HFFc6 (cell line): ENCODE measurements at regions not wholly inside any gene's neighbourhood (a gene's known extent, or its start where the extent isn't known, plus 50 kb on each side); places are given as distances from the start of the nearest gene placed in this dataset.

Experiments
- DNase-seq: peaks from one replicate; pipeline ENCODE4 v3.0.0-alpha.2; 2018
- H3K27ac Mint-ChIP-seq: 2 replicates; pipeline ENCODE4 v1.8.0; 2020; ENCODE audit warnings: mild to moderate bottlenecking, mixed read lengths
- H3K27me3 Mint-ChIP-seq: 2 replicates; pipeline ENCODE4 v1.8.0; 2021; ENCODE audit warnings: mild to moderate bottlenecking, moderate library complexity, mixed read lengths; ENCODE audit not compliant: insufficient read depth
- H3K36me3 Mint-ChIP-seq: 2 replicates; pipeline ENCODE4 v1.8.0; 2021; ENCODE audit warnings: low read depth, mixed read lengths
- H3K4me1 Mint-ChIP-seq: 2 replicates; pipeline ENCODE4 v1.8.0; 2020; ENCODE audit warnings: low read depth, mixed read lengths
- H3K4me3 Mint-ChIP-seq: 2 replicates; pipeline ENCODE4 v1.8.0; 2020; ENCODE audit warnings: mild to moderate bottlenecking, moderate library complexity, mixed read lengths
- H3K9me3 Mint-ChIP-seq: 2 replicates; pipeline ENCODE4 v1.8.0; 2020; ENCODE audit warnings: mild to moderate bottlenecking, mixed read lengths
- CTCF ChIP-seq: fragments of 200-600 bp; sonication (generic); IDR thresholded peaks from 2 replicates; pipeline ENCODE4 v1.5.0; 2021; ENCODE audit warnings: antibody characterized with exemption, mild to moderate bottlenecking

DNA sequence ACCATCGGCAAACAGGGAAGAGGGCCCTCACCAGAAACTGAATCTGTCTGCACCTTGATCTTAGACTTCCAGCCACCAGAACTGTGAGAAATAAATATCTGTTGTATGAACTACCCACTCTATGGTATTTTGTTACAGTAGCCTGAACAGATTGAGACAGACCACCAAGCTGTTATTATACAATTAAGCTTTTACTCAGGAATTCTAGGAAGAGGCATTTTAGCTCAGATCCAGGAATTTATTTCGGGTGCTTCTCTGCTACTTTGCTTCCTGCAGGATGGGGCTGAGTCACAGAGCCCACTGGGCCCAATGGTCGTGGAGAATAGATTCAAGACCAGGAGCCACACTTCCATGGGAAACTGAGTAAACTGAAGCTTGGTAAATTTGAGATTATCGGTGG, 145.5 kb upstream of the PFN2 start:
- peaks cover 41% of the 10 kb centered on the region for H3K4me1 Mint-ChIP-seq
- no peak overlapping the region for H3K27ac Mint-ChIP-seq
- H3K9me3 Mint-ChIP-seq: no peaks in the 10 kb centered on the region
- H3K27me3 Mint-ChIP-seq: peaks cover 2% of the 10 kb centered on the region; the same call in 1 of the 2 replicates
- no peak for TF ChIP-seq CTCF
- no peak for DNase-seq
- H3K4me3 Mint-ChIP-seq: no peak overlapping the region
- H3K36me3 Mint-ChIP-seq: no peaks in the 10 kb centered on the region

- no peak for TF ChIP-seq CTCF
- Mint-ChIP-seq H3K27ac (peak overlapping the region; percentile 66), H3K9me3 (no peaks in the 10 kb centered on the region), H3K27me3 (peaks cover 2% of the 10 kb centered on the region; the same call in 1 of the 2 replicates), H3K4me1 (peaks cover 41% of the 10 kb centered on the region), H3K36me3 (no peaks in the 10 kb centered on the region), H3K4me3 (no peak overlapping the region)
- DNase-seq: peak; percentile 25
Observed at GRCh38 chr3:150114873-150115540, 144.3 kb upstream of the PFN2 start.

DNA sequence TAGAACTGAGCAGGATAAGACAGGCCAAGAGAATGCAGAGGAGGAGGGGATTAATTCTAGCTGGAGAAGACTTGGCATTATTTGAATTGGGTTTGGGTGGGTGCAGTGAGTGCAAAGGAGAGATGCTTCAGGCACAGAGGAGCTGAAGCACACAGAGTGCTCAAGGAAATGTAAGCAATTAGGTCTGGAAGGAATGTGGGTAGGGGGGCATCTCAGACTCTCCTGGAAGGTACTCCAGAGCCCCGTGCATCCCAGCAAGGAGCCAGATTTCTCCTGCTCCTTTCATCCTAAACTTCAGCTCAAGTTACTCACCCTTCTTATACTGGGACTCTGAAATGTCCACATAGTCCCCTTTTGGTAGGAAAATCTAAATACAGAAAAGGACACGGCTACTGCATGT, 143.6 kb upstream of the PFN2 start:
- no peaks in the 10 kb centered on the region for H3K9me3 Mint-ChIP-seq
- no peak for DNase-seq
- H3K4me3 Mint-ChIP-seq: no peak overlapping the region
- no peaks in the 10 kb centered on the region for H3K36me3 Mint-ChIP-seq
- peaks cover 2% of the 10 kb centered on the region; the same call in 1 of the 2 replicates for H3K27me3 Mint-ChIP-seq
- peaks cover 41% of the 10 kb centered on the region for H3K4me1 Mint-ChIP-seq
- TF ChIP-seq CTCF: no peak
- no peak overlapping the region for H3K27ac Mint-ChIP-seq

- DNase-seq: no peak
- H3K27me3 Mint-ChIP-seq: no peaks in the 10 kb centered on the region
- no peak for TF ChIP-seq CTCF
- peaks cover 51% of the 10 kb centered on the region for H3K4me1 Mint-ChIP-seq
- no peaks in the 10 kb centered on the region for H3K36me3 Mint-ChIP-seq
- H3K4me3 Mint-ChIP-seq: no peak overlapping the region
- no peaks in the 10 kb centered on the region for H3K9me3 Mint-ChIP-seq
- no peak overlapping the region for H3K27ac Mint-ChIP-seq
Observed at GRCh38 chr3:150110097-150110496, 139.4 kb upstream of the PFN2 start.

- Mint-ChIP-seq H3K4me1 (peaks cover 53% of the 10 kb centered on the region), H3K27ac (peak overlapping the region; percentile 84), H3K4me3 (peak overlapping the region; percentile 28)
Observed at GRCh38 chr3:150107429-150108175, 136.9 kb upstream of the PFN2 start.

More at GRCh38 chr3:150107429-150108175, 136.9 kb upstream of the PFN2 start:
- TF ChIP-seq CTCF: no peak
- Mint-ChIP-seq H3K9me3 (no peaks in the 10 kb centered on the region), H3K36me3 (no peaks in the 10 kb centered on the region; the same call in 1 of the 2 replicates), H3K27me3 (no peaks in the 10 kb centered on the region)
- no peak for DNase-seq
